ENCODE measurements at regions not wholly inside any gene's neighbourhood (a gene's known extent, or its start where the extent isn't known, plus 50 kb on each side); places are given as distances from the start of the nearest gene placed in this dataset.

DNA sequence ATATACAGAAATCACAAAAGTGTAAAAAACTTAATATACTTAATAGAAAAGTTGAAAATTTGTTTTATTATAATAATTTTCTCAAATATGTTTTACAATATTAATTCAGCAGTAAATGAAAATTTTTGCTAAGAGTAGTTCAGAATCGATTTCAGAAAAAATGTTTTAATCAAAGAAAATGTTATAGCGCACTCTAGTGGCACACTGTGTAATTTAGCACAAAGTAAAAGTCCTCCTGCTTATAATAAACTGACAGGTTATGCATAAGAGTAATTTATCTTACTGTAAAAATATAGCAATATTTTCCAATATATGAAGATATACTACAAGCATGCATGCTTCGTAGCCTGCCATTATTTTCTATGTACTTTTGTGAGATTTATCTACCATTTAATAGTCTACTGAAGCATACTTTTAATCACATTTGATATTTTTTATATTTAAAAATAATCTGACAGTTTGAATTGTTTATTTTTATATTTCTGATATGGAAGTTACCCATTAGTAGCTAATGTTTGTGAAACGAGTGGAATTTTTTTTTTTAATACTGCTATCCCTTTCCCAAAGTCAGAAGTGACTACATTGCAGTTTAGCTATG, 217.9 kb upstream of the KLHL4 start:
- intact Hi-C loops (cut with micrococcal nuclease) = loop anchor here (1.0 to 10.0 kb wide), 3 partner anchors 139 to 1165 kb away; no protein-coding TSS in a partner anchor
- Histone ChIP-seq H2AFZ (ENCODE audit: low read length) (no peak overlapping the region), H3F3A (ENCODE audit: low read length, unreplicated experiment) (no peaks in the 10 kb centered on the region), H3K27me3 (ENCODE audit: low read length) (no peaks in the 10 kb centered on the region), H3K9me2 (replicated peaks; ENCODE audit: low read length) (no peaks in the 10 kb centered on the region), H3K4me2 (ENCODE audit: low read length) (no peak overlapping the region), H3K27ac (ENCODE audit: low read length) (no peak overlapping the region), H3K9ac (ENCODE audit: low read length) (no peak overlapping the region), H3K4me3 (ENCODE audit: low read length) (no peak overlapping the region), H3K9me3 (ENCODE audit: low read length) (no peaks in the 10 kb centered on the region), H3K4me1 (ENCODE audit: insufficient read depth, low read length) (no peaks in the 10 kb centered on the region), H3K79me2 (ENCODE audit: low read length) (no peaks in the 10 kb centered on the region), H3K36me3 (ENCODE audit: low read depth, low read length) (no peaks in the 10 kb centered on the region), H4K20me1 (ENCODE audit: low read length) (no peaks in the 10 kb centered on the region)
- CTCF ChIA-PET = no interaction called here
- TF ChIP-seq, protein P1, sequence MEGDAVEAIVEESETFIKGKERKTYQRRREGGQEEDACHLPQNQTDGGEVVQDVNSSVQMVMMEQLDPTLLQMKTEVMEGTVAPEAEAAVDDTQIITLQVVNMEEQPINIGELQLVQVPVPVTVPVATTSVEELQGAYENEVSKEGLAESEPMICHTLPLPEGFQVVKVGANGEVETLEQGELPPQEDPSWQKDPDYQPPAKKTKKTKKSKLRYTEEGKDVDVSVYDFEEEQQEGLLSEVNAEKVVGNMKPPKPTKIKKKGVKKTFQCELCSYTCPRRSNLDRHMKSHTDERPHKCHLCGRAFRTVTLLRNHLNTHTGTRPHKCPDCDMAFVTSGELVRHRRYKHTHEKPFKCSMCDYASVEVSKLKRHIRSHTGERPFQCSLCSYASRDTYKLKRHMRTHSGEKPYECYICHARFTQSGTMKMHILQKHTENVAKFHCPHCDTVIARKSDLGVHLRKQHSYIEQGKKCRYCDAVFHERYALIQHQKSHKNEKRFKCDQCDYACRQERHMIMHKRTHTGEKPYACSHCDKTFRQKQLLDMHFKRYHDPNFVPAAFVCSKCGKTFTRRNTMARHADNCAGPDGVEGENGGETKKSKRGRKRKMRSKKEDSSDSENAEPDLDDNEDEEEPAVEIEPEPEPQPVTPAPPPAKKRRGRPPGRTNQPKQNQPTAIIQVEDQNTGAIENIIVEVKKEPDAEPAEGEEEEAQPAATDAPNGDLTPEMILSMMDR (conservative IDR thresholded peaks at IDR 0.05; ENCODE audit: low read depth, low read length) = peak; percentile 57
- no peak for TF ChIP-seq EZH2phosphoT487 (IDR thresholded peaks at IDR 0.05; ENCODE audit: borderline replicate concordance, low read length)
- no peak for ATAC-seq
- peak; percentile 49 for DNase-seq
- no TSS peak for BruUV-seq (replicated peaks)
- POLR2A ChIA-PET (ENCODE audit: unreplicated experiment) = no interaction called here

- TF ChIP-seq EZH2 (IDR thresholded peaks at IDR 0.05; ENCODE audit: low read length, unreplicated experiment) = no peak
- H3K4me2 ChIP-seq (ENCODE audit: low read length) = no peak overlapping the region
- H3K4me1 ChIP-seq (ENCODE audit: insufficient read depth, low read length) = no peaks in the 10 kb centered on the region
- H2AFZ ChIP-seq (ENCODE audit: low read length) = no peak overlapping the region
- H3K27me3 ChIP-seq (ENCODE audit: low read length) = no peaks in the 10 kb centered on the region
- DNase-seq = no peak
- H3K4me3 ChIP-seq (ENCODE audit: low read length) = no peak overlapping the region
- no peaks in the 10 kb centered on the region for H3K79me2 ChIP-seq (ENCODE audit: low read length)
- ChIA-PET CTCF (no interaction called here), POLR2A (ENCODE audit: unreplicated experiment) (no interaction called here)
- no peak overlapping the region for H3K27ac ChIP-seq (ENCODE audit: low read length)
- BruUV-seq (replicated peaks) = no TSS peak
- H3K9me3 ChIP-seq (ENCODE audit: low read length) = no peaks in the 10 kb centered on the region
- no peak overlapping the region for H3K9ac ChIP-seq (ENCODE audit: low read length)
- no peaks in the 10 kb centered on the region for H3K9me2 ChIP-seq (replicated peaks; ENCODE audit: low read length)
- no peaks in the 10 kb centered on the region for H3K36me3 ChIP-seq (ENCODE audit: low read depth, low read length)
- H3F3A ChIP-seq (ENCODE audit: low read length, unreplicated experiment) = no peaks in the 10 kb centered on the region
- no peak for ATAC-seq
- H4K20me1 ChIP-seq (ENCODE audit: low read length) = no peaks in the 10 kb centered on the region
- intact Hi-C loops (cut with micrococcal nuclease) = no loop called here
These were observed 206.8 kb upstream of the KLHL4 start for GRCh38 chrX:87310780-87311179.

GRCh38 chrX:87327267-87327666, 190.3 kb upstream of the KLHL4 start:
- no peak overlapping the region for H2AFZ ChIP-seq (ENCODE audit: low read length)
- H3K36me3 ChIP-seq (ENCODE audit: low read depth, low read length) = no peaks in the 10 kb centered on the region
- no peak overlapping the region for H3K9ac ChIP-seq (ENCODE audit: low read length)
- DNase-seq (no peak), ATAC-seq (no peak)
- H3F3A ChIP-seq (ENCODE audit: low read length, unreplicated experiment) = no peaks in the 10 kb centered on the region
- BruUV-seq (replicated peaks) = no TSS peak
- ChIA-PET CTCF (no interaction called here), POLR2A (ENCODE audit: unreplicated experiment) (no interaction called here)
- intact Hi-C loops (cut with micrococcal nuclease) = no loop called here
- no peak overlapping the region for H3K4me2 ChIP-seq (ENCODE audit: low read length)
- H3K9me3 ChIP-seq (ENCODE audit: low read length) = no peaks in the 10 kb centered on the region
- H3K79me2 ChIP-seq (ENCODE audit: low read length) = no peaks in the 10 kb centered on the region
- H3K9me2 ChIP-seq (replicated peaks; ENCODE audit: low read length) = no peaks in the 10 kb centered on the region
- no peak overlapping the region for H3K27ac ChIP-seq (ENCODE audit: low read length)
- H3K4me1 ChIP-seq (ENCODE audit: insufficient read depth, low read length) = no peaks in the 10 kb centered on the region
- no peak for TF ChIP-seq EZH2 (IDR thresholded peaks at IDR 0.05; ENCODE audit: low read length, unreplicated experiment)
- TF ChIP-seq, protein P1 (conservative IDR thresholded peaks at IDR 0.05; ENCODE audit: low read depth, low read length) = no peak
- no peak for TF ChIP-seq EZH2phosphoT487 (IDR thresholded peaks at IDR 0.05; ENCODE audit: borderline replicate concordance, low read length)
- H4K20me1 ChIP-seq (ENCODE audit: low read length) = no peaks in the 10 kb centered on the region
- no peaks in the 10 kb centered on the region for H3K27me3 ChIP-seq (ENCODE audit: low read length)
- H3K4me3 ChIP-seq (ENCODE audit: low read length) = no peak overlapping the region

Data from PC-3 (cell line).